ENCODE measurements at regions not wholly inside any gene's neighbourhood (a gene's known extent, or its start where the extent isn't known, plus 50 kb on each side); places are given as distances from the start of the nearest gene placed in this dataset.

DNA sequence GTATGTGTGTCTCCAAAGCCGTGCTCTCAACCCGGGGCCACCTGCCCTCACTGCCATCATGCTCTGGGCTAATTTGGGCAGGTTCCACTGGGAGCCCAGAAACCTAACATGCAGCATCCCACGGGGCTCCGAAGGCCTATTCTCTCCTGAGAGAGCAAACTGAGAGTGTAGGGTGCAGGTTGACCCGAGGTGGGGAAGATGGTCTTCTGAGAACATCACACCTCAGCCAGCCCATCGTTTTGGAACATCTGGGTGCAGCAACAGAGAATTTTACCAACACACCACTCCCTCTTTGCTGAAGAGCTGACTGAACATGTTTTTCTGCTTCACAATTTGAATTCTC, 294.6 kb upstream of the TUT7 start:
- TF ChIP-seq, protein P1, sequence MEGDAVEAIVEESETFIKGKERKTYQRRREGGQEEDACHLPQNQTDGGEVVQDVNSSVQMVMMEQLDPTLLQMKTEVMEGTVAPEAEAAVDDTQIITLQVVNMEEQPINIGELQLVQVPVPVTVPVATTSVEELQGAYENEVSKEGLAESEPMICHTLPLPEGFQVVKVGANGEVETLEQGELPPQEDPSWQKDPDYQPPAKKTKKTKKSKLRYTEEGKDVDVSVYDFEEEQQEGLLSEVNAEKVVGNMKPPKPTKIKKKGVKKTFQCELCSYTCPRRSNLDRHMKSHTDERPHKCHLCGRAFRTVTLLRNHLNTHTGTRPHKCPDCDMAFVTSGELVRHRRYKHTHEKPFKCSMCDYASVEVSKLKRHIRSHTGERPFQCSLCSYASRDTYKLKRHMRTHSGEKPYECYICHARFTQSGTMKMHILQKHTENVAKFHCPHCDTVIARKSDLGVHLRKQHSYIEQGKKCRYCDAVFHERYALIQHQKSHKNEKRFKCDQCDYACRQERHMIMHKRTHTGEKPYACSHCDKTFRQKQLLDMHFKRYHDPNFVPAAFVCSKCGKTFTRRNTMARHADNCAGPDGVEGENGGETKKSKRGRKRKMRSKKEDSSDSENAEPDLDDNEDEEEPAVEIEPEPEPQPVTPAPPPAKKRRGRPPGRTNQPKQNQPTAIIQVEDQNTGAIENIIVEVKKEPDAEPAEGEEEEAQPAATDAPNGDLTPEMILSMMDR (IDR thresholded peaks at IDR 0.05): no peak
- TF ChIP-seq POLR2A (IDR thresholded peaks at IDR 0.05): no peak
